ENCODE measurements at regions not wholly inside any gene's neighbourhood (a gene's known extent, or its start where the extent isn't known, plus 50 kb on each side); places are given as distances from the start of the nearest gene placed in this dataset.

- FAIRE-seq (no peak), DNase-seq (ENCODE audit: insufficient read length, low spot score) (no peak)
Measured at GRCh38 chr3:193850084-193850619, 257.1 kb downstream of the OPA1 start.

GRCh38 chr3:193851428-193851847, 258.4 kb downstream of the OPA1 start:
- TF ChIP-seq TAF1 (IDR thresholded peaks at IDR 0.05; ENCODE audit: low read depth, low read length), result no peak
- TF ChIP-seq POLR2A (IDR thresholded peaks at IDR 0.05; ENCODE audit: low read depth, low read length), result no peak
- no peak for TF ChIP-seq POLR2AphosphoS5 (IDR thresholded peaks at IDR 0.05; ENCODE audit: low read depth, low read length)
- no peak for TF ChIP-seq PAX5 (IDR thresholded peaks at IDR 0.05; ENCODE audit: insufficient read depth, low read length, severe bottlenecking)
- TF ChIP-seq POU2F2 (IDR thresholded peaks at IDR 0.05; ENCODE audit: low read depth, low read length), result no peak
- no peak for TF ChIP-seq SPI1 (IDR thresholded peaks at IDR 0.05; ENCODE audit: low read depth, low read length)
- DNase-seq (ENCODE audit: insufficient read length, low spot score) (no peak), FAIRE-seq (no peak)

More at GRCh38 chr3:193850084-193850619, 257.1 kb downstream of the OPA1 start:
- TF ChIP-seq POU2F2 (IDR thresholded peaks at IDR 0.05; ENCODE audit: low read depth, low read length) (no peak), SPI1 (IDR thresholded peaks at IDR 0.05; ENCODE audit: low read depth, low read length) (no peak), TAF1 (IDR thresholded peaks at IDR 0.05; ENCODE audit: low read depth, low read length) (no peak), POLR2A (IDR thresholded peaks at IDR 0.05; ENCODE audit: low read depth, low read length) (no peak), POLR2AphosphoS5 (IDR thresholded peaks at IDR 0.05; ENCODE audit: low read depth, low read length) (no peak), PAX5 (IDR thresholded peaks at IDR 0.05; ENCODE audit: insufficient read depth, low read length, severe bottlenecking) (no peak)

- TF ChIP-seq SPI1 (IDR thresholded peaks at IDR 0.05; ENCODE audit: low read depth, low read length) (no peak), PAX5 (IDR thresholded peaks at IDR 0.05; ENCODE audit: insufficient read depth, low read length, severe bottlenecking) (no peak), POU2F2 (IDR thresholded peaks at IDR 0.05; ENCODE audit: low read depth, low read length) (no peak), TAF1 (IDR thresholded peaks at IDR 0.05; ENCODE audit: low read depth, low read length) (no peak), POLR2AphosphoS5 (IDR thresholded peaks at IDR 0.05; ENCODE audit: low read depth, low read length) (no peak), POLR2A (IDR thresholded peaks at IDR 0.05; ENCODE audit: low read depth, low read length) (no peak)
- FAIRE-seq (no peak), DNase-seq (ENCODE audit: insufficient read length, low spot score) (no peak)
Measured at GRCh38 chr3:193851941-193852674, 259.1 kb downstream of the OPA1 start.

GRCh38 chr3:193852901-193853300, 259.9 kb downstream of the OPA1 start:
- no peak for TF ChIP-seq SPI1 (IDR thresholded peaks at IDR 0.05; ENCODE audit: low read depth, low read length)
- no peak for TF ChIP-seq TAF1 (IDR thresholded peaks at IDR 0.05; ENCODE audit: low read depth, low read length)
- TF ChIP-seq POLR2AphosphoS5 (IDR thresholded peaks at IDR 0.05; ENCODE audit: low read depth, low read length), result no peak
- TF ChIP-seq POU2F2 (IDR thresholded peaks at IDR 0.05; ENCODE audit: low read depth, low read length), result no peak
- DNase-seq (ENCODE audit: insufficient read length, low spot score) (no peak), FAIRE-seq (no peak)

GRCh38 chr3:193853511-193854219, 260.7 kb downstream of the OPA1 start:
- FAIRE-seq (peak; percentile 47), DNase-seq (ENCODE audit: insufficient read length, low spot score) (no peak)
- TF ChIP-seq TAF1 (IDR thresholded peaks at IDR 0.05; ENCODE audit: low read depth, low read length), result no peak
- TF ChIP-seq SPI1 (IDR thresholded peaks at IDR 0.05; ENCODE audit: low read depth, low read length), result no peak
- TF ChIP-seq POLR2A (IDR thresholded peaks at IDR 0.05; ENCODE audit: low read depth, low read length), result no peak
- no peak for TF ChIP-seq POU2F2 (IDR thresholded peaks at IDR 0.05; ENCODE audit: low read depth, low read length)
- no peak for TF ChIP-seq POLR2AphosphoS5 (IDR thresholded peaks at IDR 0.05; ENCODE audit: low read depth, low read length)
- no peak for TF ChIP-seq PAX5 (IDR thresholded peaks at IDR 0.05; ENCODE audit: insufficient read depth, low read length, severe bottlenecking)

GRCh38 chr3:193857996-193858395, 265.0 kb downstream of the OPA1 start:
- TF ChIP-seq POLR2A (IDR thresholded peaks at IDR 0.05; ENCODE audit: low read depth, low read length) (no peak), SPI1 (IDR thresholded peaks at IDR 0.05; ENCODE audit: low read depth, low read length) (no peak), POU2F2 (IDR thresholded peaks at IDR 0.05; ENCODE audit: low read depth, low read length) (no peak)
- DNase-seq (ENCODE audit: insufficient read length, low spot score) (no peak), FAIRE-seq (no peak)

GRCh38 chr3:193859195-193859594, 266.2 kb downstream of the OPA1 start:
- TF ChIP-seq POU2F2 (IDR thresholded peaks at IDR 0.05; ENCODE audit: low read depth, low read length), result no peak
- TF ChIP-seq SPI1 (IDR thresholded peaks at IDR 0.05; ENCODE audit: low read depth, low read length), result no peak
- TF ChIP-seq POLR2AphosphoS5 (IDR thresholded peaks at IDR 0.05; ENCODE audit: low read depth, low read length), result no peak
- no peak for TF ChIP-seq TAF1 (IDR thresholded peaks at IDR 0.05; ENCODE audit: low read depth, low read length)
- no peak for TF ChIP-seq PAX5 (IDR thresholded peaks at IDR 0.05; ENCODE audit: insufficient read depth, low read length, severe bottlenecking)
- TF ChIP-seq POLR2A (IDR thresholded peaks at IDR 0.05; ENCODE audit: low read depth, low read length), result no peak
- no peak for FAIRE-seq

GRCh38 chr3:193861012-193861411, 268.0 kb downstream of the OPA1 start:
- FAIRE-seq (peak; percentile 76), DNase-seq (ENCODE audit: insufficient read length, low spot score) (no peak)
- TF ChIP-seq TAF1 (IDR thresholded peaks at IDR 0.05; ENCODE audit: low read depth, low read length) (no peak), SPI1 (IDR thresholded peaks at IDR 0.05; ENCODE audit: low read depth, low read length) (no peak), POLR2A (IDR thresholded peaks at IDR 0.05; ENCODE audit: low read depth, low read length) (no peak)

More at GRCh38 chr3:193859195-193859594, 266.2 kb downstream of the OPA1 start:
- DNase-seq (ENCODE audit: insufficient read length, low spot score), result no peak

- no peak for FAIRE-seq
- TF ChIP-seq TAF1 (IDR thresholded peaks at IDR 0.05; ENCODE audit: low read depth, low read length) (no peak), POLR2AphosphoS5 (IDR thresholded peaks at IDR 0.05; ENCODE audit: low read depth, low read length) (no peak), SPI1 (IDR thresholded peaks at IDR 0.05; ENCODE audit: low read depth, low read length) (no peak), PAX5 (IDR thresholded peaks at IDR 0.05; ENCODE audit: insufficient read depth, low read length, severe bottlenecking) (no peak), POU2F2 (IDR thresholded peaks at IDR 0.05; ENCODE audit: low read depth, low read length) (no peak)
- no peak for DNase-seq (ENCODE audit: insufficient read length, low spot score)
Measured at GRCh38 chr3:193862843-193863242, 269.8 kb downstream of the OPA1 start.
